Endothelial cell of hepatic sinusoid (primary cell): ENCODE measurements at regions not wholly inside any gene's neighbourhood (a gene's known extent, or its start where the extent isn't known, plus 50 kb on each side); places are given as distances from the start of the nearest gene placed in this dataset.
"Not testable (repeated sequence)": the region's sequence is repeated elsewhere in the genome, so short reads cannot be mapped to it uniquely, and the experiment has no call there.

Source experiments
- in situ Hi-C: cut with HindIII; loops from 2 replicates; pipeline ENCODE4 v1.10.0; 2017; ENCODE audit warnings: low sequenced_read_pairs

DNA sequence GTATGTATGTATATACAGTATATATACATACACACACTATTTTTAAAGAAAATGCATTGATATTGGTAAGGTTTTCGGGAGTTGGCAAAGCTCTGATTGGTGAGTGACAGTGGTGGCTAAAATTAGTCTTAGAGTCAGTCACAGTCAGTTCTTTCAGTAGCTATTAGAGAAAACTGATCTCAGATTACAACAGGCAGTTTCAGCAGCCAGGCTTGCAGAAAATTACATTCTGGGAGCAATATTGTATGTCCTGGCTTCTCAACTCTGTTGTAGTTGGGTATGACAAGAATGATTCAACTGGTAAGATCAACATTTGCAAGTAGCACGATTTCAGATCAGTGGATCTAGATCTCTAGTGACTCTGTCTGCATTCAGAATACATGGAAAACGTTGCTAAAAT lies 897.9 kb upstream of the AUTS2 start:
- in situ Hi-C loops: no loop called here

DNA sequence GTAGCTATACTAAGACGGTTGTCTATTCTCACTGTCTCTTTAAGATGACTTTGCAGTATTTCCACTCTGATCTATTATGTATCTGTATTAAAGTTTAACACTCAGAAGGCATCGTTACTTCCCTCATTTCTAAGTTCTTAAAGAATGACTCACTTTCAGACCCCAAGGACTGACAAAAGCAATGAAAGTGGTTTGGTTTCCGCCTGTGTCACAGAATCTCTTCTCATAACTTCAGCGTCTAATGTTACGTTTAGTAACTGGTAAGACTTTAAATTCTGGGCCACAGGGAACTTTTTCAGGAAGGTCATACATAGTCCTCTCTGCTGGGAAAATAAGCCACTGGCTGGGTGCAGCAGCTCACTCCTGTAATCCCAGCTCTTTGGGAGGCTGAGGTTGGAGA lies 892.0 kb upstream of the AUTS2 start:
- in situ Hi-C loops: no loop called here

DNA sequence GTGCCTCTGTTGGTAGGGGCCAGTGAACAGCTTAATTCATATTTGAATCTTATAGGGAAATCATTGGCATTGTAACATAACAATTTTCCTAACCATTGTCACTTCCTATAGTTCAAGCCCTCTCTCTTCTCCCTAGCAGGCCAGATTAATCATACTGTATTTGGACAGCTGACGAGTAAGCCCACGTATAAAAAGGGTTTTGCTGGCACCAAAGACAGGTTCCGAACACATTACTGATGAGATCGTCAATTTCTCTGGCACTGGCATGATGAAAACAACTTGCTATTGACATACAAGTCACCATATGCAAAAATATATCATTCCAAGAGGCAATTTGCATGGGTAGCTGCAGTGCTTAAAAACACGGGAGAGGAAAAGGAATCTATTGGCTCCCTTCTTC lies 891.1 kb upstream of the AUTS2 start:
- in situ Hi-C loops: no loop called here

DNA sequence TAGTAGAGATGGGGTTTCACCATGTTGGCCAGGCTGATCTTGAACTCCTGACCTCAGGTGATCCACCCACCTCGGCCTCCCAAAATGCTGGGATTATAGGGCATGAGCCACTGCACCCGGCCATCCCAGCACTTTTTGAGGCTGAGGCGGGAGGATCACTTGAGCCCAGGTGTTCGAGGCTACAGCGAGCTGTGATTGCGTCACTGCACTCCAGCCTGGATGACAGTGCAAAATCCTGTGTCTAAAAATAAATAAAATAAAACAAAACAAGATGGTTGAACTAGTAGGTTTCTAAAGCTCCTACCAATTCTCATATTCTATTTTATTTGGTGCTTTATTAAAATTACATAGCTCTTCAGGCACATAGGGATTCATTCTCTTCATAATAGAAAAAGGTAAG lies 890.3 kb upstream of the AUTS2 start:
- in situ Hi-C loops: no loop called here

DNA sequence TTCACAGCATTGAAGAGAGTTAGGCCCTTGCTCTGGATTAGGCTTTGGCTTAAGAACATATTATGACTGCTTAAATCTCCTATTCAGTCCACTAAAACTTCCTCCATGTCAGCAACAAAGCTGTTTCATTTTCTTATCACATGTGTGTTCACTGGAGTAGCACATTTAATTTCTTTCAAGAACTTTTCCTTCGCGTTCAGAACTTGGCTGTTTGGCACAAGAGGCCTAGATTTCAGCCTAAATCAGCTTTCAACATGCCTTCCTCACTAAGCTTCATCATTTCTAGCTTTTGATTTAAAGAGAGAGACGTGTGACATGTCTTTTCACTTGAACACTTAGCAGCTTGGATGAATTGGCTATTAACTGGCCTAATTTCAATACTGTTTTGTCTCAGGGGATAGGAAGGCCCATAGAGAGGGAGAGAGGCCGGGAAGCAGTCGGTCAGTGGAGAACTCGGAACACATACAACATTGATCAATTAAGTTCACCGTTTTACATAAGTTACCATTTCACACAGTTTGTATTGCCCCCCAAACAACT lies 885.2 kb upstream of the AUTS2 start:
- in situ Hi-C loops: no loop called here

DNA sequence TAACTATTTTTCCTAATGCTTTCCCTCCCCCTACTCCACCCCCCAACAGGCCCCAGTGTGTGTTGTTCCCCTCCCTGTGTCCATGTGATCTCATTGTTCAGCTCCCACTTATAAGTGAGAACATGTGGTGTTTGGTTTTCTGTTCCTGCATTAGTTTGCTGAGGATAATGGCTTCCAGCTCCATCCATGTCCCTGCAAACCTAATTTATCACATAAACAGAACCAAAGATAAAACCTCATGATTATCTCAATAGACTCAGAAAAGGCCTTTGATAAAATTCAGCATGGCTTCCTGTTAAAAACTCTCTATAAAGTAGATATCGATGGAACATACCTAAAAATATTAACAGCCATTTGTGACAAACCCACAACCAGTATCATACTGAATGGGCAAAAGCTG lies 884.1 kb upstream of the AUTS2 start:
- in situ Hi-C loops: not testable (repeated sequence)

DNA sequence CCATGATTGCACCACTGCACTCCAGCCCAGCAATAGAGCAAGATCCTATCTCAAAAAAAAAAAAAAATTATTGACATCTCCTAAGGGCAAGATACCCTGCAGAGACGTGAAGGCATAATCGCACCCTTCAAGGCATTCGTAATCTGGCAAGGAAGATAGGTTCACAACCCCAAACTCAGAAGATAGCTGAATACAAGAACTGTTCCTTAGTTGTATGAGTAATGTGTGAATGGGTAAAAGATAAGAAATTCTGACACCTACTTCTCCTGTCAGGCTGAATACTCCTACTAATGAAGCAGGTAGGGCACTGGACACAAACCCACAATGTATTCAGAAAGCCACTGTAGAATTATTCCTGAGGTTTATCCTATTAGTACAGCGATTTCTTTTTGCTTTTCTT lies 882.4 kb upstream of the AUTS2 start:
- in situ Hi-C loops: no loop called here

DNA sequence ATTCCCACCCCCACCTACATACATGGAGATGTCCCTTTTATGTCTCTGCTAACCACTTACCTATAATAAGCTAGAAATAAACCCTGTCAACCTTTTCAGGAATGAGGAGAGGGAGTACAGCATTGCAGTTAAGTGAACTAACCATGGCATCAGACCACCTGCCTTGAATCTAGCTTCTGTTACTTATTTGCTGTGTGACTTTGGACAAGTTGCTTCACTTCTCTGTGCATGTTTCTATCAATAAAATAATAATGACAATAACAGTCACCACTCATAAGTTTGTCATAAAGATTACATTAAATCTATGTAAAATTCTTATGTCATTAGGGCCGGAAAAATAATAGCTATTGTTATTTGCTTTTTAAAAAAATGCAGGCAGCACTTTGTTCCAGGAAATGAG lies 881.1 kb upstream of the AUTS2 start:
- in situ Hi-C loops: no loop called here

DNA sequence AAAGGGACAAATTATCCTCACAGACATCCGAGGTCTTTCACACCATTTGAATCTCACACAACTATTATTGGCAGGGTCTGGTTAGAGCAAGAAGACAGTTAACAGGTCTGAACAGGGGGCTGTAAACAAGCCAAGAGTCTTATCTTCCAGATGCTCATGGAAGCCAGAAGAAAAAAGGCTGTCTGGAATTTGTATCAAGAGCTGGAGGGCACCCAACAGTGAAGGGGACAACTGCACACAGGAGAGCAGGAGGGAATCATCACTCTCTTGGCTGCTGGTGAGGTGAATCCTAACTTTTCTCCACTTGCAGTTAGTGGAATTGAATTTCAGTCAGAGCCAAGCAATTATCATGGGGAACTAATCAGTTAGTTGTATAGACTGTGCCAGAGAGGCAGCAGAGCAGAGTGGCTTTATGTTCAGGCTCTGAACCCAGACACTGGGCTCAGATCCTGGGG lies 880.2 kb upstream of the AUTS2 start:
- in situ Hi-C loops: no loop called here

DNA sequence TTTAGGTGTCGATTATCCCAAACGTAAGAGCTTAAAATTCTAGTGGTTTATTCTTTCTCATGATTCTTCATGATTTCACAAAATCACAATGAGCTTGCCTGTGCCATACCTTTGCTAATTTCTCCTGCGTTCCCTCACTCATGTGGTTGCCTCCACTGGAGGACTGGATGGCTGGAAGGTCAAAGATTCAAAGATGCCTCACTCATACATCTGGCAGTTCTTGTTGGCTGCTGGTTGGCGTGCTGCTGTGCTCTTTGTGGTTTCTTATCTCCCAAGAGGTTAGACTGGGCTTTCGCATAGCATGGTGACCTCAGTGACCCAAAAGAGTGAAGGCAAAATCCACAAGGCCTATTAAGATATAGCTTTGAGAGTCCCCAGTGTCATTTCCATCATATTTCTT lies 877.6 kb upstream of the AUTS2 start:
- in situ Hi-C loops: no loop called here

DNA sequence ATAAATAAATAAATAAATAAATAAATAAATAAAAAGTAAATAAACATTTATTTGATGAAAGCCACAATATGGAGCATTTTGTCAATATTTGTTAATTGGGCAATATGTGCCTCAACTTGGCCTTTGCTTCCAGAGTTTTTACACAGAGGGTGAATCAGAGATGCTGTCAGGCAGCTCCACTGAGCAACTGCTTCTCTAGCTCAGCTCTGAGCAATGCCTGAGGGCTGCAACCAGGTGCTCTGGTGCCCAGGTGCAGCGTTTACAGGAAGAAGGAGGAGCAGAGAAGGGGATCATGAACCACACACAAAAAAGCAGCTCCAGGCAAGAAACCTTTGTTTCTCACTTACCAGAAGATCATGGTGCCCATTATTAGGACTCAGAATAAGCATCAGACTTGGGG lies 876.2 kb upstream of the AUTS2 start:
- in situ Hi-C loops: no loop called here

DNA sequence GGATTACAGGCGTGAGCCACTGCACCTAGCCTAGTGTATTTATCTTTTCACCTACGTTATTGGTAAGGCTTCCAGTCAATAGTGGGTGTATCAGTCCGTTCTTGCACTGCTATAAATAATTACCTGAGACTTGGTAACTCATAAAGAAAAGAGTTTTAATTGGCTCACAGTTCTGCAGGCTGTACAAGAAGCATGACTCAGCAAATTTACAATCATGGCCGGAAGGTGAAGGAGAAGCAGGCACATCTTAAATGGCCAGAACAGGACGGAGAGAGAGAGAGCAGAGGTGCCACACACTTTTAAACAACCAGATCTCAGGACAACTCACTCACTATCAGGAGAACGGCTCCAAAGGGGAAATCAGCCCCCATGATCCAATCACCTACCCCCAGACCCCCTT lies 873.3 kb upstream of the AUTS2 start:
- in situ Hi-C loops: no loop called here

DNA sequence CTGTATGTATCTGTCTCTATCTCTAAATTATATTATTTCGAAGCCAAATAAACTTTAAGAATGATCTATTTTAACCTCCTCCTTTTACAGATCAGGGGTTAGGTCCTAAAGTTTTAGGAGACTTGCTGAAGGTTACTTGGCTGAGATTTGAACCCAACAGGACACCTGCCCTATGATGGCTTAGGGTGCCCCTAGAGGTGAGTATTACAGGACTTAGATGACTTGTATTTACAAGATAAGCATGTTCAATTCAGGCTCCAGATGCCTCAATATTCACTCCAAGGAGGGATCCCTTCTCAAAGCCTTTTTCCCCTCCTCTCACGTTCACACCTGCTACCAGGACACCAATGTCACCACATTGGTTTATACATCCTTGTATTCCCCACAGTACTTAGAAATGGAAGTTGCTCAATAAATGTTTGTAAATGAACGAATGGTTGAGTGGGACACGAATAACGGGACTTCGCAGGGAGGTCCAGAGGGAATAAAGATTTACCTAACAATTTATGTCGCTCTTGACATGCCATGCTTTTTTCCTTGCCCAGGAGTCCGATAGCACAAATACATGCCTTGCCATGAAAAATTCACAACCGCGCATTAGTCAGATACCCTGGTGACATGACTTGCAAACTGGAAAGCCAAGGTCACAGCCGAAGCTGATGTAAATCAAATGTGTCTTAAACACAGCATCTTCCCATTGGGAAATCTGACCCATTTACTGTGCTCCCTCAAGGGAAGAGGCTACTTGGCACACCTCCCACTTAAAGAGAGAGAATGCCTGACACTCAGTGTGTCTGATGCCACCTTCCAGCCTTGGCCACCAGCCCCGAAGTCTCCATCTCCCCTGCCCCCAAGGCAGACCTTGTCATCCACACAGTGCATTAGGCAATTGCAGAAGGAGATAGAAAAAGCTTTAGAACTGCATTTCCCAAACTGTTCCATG lies 872.2 kb upstream of the AUTS2 start:
- in situ Hi-C loops: no loop called here

DNA sequence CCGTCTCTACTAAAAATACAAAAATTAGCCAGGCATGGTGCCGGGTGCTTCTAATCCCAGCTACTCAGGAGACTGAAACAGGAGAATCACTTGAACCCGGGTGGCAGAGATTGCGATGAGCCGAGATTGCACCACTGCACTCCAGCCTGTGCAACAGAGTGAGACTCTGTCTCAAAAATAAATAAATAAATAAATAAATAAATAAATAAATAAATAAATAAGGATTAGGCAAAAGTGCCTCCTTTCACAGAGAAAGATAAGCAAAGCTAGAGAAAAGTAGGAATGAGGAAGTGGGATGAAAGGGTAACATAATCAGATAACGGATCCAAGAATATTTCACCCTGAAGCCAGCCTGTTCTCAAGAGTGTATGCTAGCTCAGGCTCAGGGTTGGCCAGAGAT lies 869.6 kb upstream of the AUTS2 start:
- in situ Hi-C loops: not testable (repeated sequence)

DNA sequence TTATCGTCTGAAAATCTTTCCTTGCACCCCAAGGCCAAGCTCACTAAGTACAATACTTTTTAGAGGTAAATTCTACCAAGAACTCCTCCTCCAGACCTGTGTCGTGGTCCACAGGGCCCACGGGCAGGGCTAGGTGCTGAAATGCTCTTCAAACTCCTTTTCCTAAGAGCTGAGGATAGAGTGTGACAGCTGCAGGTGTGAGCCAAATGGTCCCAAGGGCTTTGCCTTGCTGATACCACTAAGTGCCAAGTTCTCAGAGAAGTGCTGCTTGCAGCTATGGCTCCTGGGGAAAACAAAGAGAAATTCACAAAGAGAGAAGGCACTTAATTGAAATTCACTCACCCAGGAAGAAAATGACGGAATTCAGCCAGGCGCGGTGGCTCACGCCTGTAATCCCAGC lies 868.9 kb upstream of the AUTS2 start:
- in situ Hi-C loops: no loop called here

DNA sequence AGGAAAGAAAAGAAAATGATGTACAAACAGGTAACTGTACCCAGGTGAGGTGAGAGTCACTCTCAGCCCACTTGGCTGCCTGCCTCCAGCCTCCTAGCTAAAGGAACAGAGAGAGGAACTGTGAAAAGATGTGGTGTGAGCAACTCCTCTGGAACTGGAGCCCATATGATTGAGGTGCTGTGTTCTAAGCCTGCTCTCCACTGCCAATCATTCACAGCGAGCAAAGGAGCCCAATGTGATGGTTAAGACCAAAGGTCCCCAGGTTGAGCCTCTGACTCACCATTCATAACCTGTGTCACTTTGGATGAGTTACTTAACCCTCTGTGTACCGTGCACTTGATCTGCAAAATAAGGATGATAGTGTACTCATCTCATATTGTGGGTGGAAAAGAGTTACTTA lies 868.1 kb upstream of the AUTS2 start:
- in situ Hi-C loops: no loop called here

DNA sequence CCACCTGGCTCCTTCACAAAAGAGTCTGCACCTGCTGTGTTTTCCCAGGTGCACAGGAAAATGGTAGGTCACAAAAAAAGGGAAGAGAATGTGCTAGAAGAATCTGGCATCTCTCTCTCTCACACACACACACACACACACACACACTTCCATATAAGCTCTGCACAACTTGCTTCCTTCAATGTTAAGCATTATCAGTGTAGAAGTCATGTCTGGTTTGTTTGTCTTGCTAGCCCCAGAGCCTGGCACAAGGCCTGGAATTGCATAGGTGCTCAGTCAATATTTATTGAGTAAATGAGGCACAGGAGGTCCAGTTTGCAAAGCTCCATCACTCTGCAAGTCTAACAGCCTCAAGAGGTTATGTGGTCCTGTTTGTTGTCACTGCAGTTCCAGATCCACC lies 867.3 kb upstream of the AUTS2 start:
- in situ Hi-C loops: no loop called here

DNA sequence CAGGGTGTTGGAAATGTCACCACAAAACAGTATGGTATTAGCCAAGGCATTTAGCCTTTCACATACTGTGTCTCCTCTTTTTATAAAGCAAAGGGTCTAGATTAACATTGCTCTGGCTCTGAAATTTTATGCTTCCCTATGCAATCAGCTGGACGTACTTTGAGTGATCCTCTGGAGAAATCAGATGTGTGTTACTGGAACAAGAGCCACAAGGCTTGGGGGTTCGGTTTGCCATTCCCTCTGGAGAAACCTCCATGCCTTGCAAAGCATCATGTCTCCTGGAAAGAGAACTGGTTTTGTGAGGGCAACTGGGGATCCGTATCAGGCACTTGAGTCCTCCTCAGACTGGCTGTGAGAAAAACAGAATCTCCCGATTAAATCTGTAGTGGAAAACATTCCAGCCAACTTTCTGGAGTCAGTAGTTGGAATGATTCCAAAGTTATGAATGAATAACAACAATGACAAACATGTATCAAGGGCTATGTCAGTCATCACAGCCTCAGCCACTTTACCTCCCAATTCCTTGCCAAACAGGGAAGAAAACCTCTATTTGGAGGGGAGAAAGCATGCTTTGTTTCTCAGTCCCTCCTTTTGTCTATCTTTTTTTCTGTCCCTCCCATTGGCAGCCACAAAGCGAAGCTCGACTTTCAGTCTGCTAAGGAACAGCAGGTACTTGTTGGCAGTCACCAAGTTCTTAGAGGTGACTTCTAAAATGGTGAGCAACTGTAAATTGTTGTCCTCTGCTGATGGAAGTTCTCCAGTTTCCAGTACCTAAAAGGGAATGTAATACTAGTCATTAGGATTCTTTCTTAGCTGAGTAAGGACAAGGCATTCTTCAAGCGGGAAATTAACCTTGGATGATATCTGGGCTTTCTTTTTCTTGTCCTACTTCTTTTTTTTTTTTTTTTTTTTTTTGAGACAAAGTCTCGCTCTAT lies 864.8 kb upstream of the AUTS2 start:
- in situ Hi-C loops: no loop called here

DNA sequence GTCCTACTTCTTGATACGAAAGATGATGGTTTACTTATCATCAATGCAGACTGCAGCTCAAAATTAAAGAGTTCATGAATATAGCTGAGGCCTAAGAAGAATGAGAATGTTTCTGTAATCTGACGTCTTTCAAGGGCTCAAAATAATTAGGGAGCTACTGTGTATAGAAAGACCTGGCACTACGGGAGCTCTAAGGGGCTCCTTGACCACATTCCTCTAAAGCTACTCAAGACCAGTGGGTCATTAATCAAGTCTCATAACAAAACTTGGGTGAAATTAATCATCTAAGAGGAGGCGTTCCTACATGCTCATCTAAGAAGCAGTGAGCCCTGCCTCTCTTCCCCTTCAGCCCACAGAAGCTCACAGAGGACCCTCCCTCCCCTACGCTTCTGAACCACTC lies 863.8 kb upstream of the AUTS2 start:
- in situ Hi-C loops: no loop called here

DNA sequence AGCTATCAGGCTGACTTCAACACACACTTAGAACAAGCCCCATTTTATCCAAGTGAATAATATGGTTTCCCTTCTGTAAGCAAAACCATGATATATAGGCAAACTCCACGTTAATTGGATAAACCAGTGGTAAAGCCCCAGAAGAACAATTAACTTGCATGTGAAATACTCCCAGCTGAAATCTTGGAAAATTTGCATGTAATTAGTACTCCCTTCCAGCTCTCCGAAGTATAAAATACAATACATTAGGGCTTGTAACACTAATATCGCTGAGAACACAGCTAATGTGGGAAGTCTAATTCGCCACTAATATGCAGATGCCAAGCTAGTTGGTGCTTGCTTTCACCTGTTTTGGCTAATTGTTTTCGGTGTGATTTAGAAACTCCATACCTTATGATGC lies 859.0 kb upstream of the AUTS2 start:
- in situ Hi-C loops: no loop called here

DNA sequence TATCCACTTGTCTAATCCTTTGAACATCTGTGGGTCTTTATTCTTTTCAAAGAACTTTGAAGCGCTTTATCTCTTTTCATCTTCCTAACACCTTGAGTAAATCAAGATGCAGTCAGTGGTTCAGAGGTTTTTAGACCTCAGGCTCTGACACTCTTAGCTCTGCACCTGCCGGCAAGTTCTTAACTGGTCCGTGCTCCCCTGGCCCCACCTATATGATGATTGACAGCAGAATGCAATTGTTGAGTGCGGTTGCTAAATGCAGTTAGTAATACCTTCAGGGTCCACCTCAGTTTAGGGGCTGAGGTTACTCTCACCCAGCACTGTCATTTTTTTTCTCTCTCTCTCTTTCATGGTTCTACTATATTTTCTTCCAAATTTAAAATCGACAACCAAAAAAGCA lies 854.2 kb upstream of the AUTS2 start:
- in situ Hi-C loops: loop anchor here (5.0 kb wide), 1 partner anchor 68 kb away; no protein-coding TSS in a partner anchor
